ENCODE measurements at regions not wholly inside any gene's neighbourhood (a gene's known extent, or its start where the extent isn't known, plus 50 kb on each side); places are given as distances from the start of the nearest gene placed in this dataset.
"Not testable (repeated sequence)": the region's sequence is repeated elsewhere in the genome, so short reads cannot be mapped to it uniquely, and the experiment has no call there.

- H3K27ac ChIP-seq: no peak overlapping the region
- H3K9me3 ChIP-seq: peaks cover 0 to 8% (median 0%) of the 10 kb centered on the region in 12 donors
- ATAC-seq (no peak), DNase-seq (no peak)
- no peaks in the 10 kb centered on the region for H3K27me3 ChIP-seq
- H3K4me1 ChIP-seq: no peaks in the 10 kb centered on the region
- TF ChIP-seq POLR2A (IDR thresholded peaks at IDR 0.05) (no peak), CTCF (IDR thresholded peaks at IDR 0.05) (no peak)
- no peaks in the 10 kb centered on the region for H3K36me3 ChIP-seq
- WGBS, 4 donors: 57 to 72% (median 67%) methylated on average over 5 to 6 of the region's 6 CpGs
- H3K4me3 ChIP-seq: no peak overlapping the region
- intact Hi-C loops (cut with DNase I): no loop called here
Measured at GRCh38 chr14:105908006-105908405, 381.6 kb downstream of the TMEM121 start.

GRCh38 chr14:105908481-105908911 is 382.1 kb downstream of the TMEM121 start:
- DNase-seq: no peak
- TF ChIP-seq POLR2A (IDR thresholded peaks at IDR 0.05): no peak
- no peak for TF ChIP-seq CTCF (IDR thresholded peaks at IDR 0.05)
- no peak overlapping the region for H3K4me3 ChIP-seq
- no peaks in the 10 kb centered on the region for H3K36me3 ChIP-seq
- no peak overlapping the region for H3K27ac ChIP-seq
- intact Hi-C loops (cut with DNase I): no loop called here
- peaks cover 0 to 8% (median 0%) of the 10 kb centered on the region in 12 donors for H3K9me3 ChIP-seq
- no peaks in the 10 kb centered on the region for H3K27me3 ChIP-seq
- no peak for ATAC-seq
- WGBS, 4 donors: 48 to 69% (median 59%) methylated on average over 6 to 9 of the region's 9 CpGs
- H3K4me1 ChIP-seq: no peaks in the 10 kb centered on the region

- DNase-seq (peak in 1 of 5 donors; percentile 1), ATAC-seq (no peak)
- Histone ChIP-seq H3K27ac (no peak overlapping the region), H3K4me1 (no peaks in the 10 kb centered on the region), H3K27me3 (no peaks in the 10 kb centered on the region), H3K36me3 (no peaks in the 10 kb centered on the region), H3K4me3 (no peak overlapping the region), H3K9me3 (peaks cover 0 to 8% (median 0%) of the 10 kb centered on the region in 12 donors)
- WGBS, 4 donors: 60 to 75% (median 73%) methylated on average over 1 to 14 of the region's 14 CpGs
- intact Hi-C loops (cut with DNase I): no loop called here
- TF ChIP-seq CTCF (IDR thresholded peaks at IDR 0.05): no peak
- no peak for TF ChIP-seq POLR2A (IDR thresholded peaks at IDR 0.05)
Measured at GRCh38 chr14:105909046-105909827, 382.9 kb downstream of the TMEM121 start.

- H3K27me3 ChIP-seq; H3K9me3 ChIP-seq; H3K4me1 ChIP-seq; ATAC-seq; intact Hi-C loops (cut with DNase I); H3K27ac ChIP-seq; H3K36me3 ChIP-seq; H3K4me3 ChIP-seq: not testable (repeated sequence)
- 79 to 93% (median 80%) methylated on average over 1 to 14 of the region's 14 CpGs for WGBS, 4 donors
- DNase-seq: peak in 2 of 5 donors; percentile 1 to 47
Measured at GRCh38 chr14:105909828-105910120, 383.4 kb downstream of the TMEM121 start.

GRCh38 chr14:105910426-105910825 is 384.0 kb downstream of the TMEM121 start:
- no peak overlapping the region for H3K4me3 ChIP-seq
- H3K27ac ChIP-seq: no peak overlapping the region
- TF ChIP-seq CTCF (IDR thresholded peaks at IDR 0.05) (no peak), POLR2A (IDR thresholded peaks at IDR 0.05) (no peak)
- no peaks in the 10 kb centered on the region for H3K27me3 ChIP-seq
- H3K36me3 ChIP-seq: no peaks in the 10 kb centered on the region
- no peak for ATAC-seq
- peak in 1 of 5 donors; percentile 7 for DNase-seq
- H3K4me1 ChIP-seq: no peaks in the 10 kb centered on the region
- WGBS, 4 donors: 40 to 61% (median 59%) methylated on average over 4 to 6 of the region's 6 CpGs; no CpG with 5 or more reads in 1 of the 4 donors
- H3K9me3 ChIP-seq: peaks cover 0 to 8% (median 0%) of the 10 kb centered on the region in 12 donors
- intact Hi-C loops (cut with DNase I): no loop called here

All from heart left ventricle (tissue), 16 donors.